PFSK-1 (cell line): ENCODE measurements at regions not wholly inside any gene's neighbourhood (a gene's known extent, or its start where the extent isn't known, plus 50 kb on each side); places are given as distances from the start of the nearest gene placed in this dataset.

Experiments used
- FOXP2 ChIP-seq: optimal IDR thresholded peaks from 2 replicates; pipeline ENCODE3; 2011; ENCODE audit warnings: borderline replicate concordance, control low read depth, inconsistent platforms; ENCODE audit not compliant: insufficient read depth; ENCODE audit errors: extremely low read length, extremely low read depth
- POLR2AphosphoS5 ChIP-seq: IDR thresholded peaks from 2 replicates; pipeline ENCODE4 v1.6.1; 2012; ENCODE audit warnings: low read depth, mild to moderate bottlenecking, control low read depth, low read length, moderate library complexity
- SIN3A ChIP-seq: IDR thresholded peaks from 2 replicates; pipeline ENCODE4 v1.6.1; 2012; ENCODE audit warnings: mild to moderate bottlenecking, low read length, moderate library complexity, borderline replicate concordance; ENCODE audit not compliant: insufficient read depth
- TAF1 ChIP-seq: IDR thresholded peaks from 2 replicates; pipeline ENCODE4 v1.6.1; 2012; ENCODE audit warnings: low read length, control low read depth, borderline replicate concordance; ENCODE audit not compliant: insufficient read depth
- TF ChIP-seq, protein P1 (sequence below), 2 experiments: IDR thresholded peaks; 2 replicates each; pipeline versions ENCODE4 v1.6.1 to v1.8.0; 2011 to 2012; ENCODE audit warnings: low read depth in 2 of 2, low read length in 2 of 2, control low read depth in 1 of 2, inconsistent platforms in 1 of 2, mild to moderate bottlenecking in 1 of 2, moderate library complexity in 1 of 2; ENCODE audit not compliant: insufficient read depth in 1 of 2

- TF ChIP-seq SIN3A (no peak), TAF1 (no peak), FOXP2 (no peak), POLR2AphosphoS5 (no peak)
- TF ChIP-seq, protein P1, sequence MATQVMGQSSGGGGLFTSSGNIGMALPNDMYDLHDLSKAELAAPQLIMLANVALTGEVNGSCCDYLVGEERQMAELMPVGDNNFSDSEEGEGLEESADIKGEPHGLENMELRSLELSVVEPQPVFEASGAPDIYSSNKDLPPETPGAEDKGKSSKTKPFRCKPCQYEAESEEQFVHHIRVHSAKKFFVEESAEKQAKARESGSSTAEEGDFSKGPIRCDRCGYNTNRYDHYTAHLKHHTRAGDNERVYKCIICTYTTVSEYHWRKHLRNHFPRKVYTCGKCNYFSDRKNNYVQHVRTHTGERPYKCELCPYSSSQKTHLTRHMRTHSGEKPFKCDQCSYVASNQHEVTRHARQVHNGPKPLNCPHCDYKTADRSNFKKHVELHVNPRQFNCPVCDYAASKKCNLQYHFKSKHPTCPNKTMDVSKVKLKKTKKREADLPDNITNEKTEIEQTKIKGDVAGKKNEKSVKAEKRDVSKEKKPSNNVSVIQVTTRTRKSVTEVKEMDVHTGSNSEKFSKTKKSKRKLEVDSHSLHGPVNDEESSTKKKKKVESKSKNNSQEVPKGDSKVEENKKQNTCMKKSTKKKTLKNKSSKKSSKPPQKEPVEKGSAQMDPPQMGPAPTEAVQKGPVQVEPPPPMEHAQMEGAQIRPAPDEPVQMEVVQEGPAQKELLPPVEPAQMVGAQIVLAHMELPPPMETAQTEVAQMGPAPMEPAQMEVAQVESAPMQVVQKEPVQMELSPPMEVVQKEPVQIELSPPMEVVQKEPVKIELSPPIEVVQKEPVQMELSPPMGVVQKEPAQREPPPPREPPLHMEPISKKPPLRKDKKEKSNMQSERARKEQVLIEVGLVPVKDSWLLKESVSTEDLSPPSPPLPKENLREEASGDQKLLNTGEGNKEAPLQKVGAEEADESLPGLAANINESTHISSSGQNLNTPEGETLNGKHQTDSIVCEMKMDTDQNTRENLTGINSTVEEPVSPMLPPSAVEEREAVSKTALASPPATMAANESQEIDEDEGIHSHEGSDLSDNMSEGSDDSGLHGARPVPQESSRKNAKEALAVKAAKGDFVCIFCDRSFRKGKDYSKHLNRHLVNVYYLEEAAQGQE (IDR thresholded peaks at IDR 0.05; ENCODE audit: insufficient read depth in 1 of 2, low read depth in 2 of 2, low read length in 2 of 2): no peak
Observed at GRCh38 chr2:196468394-196468793, 171.1 kb upstream of the CCDC150 start.

- TF ChIP-seq POLR2AphosphoS5: no peak
- TF ChIP-seq SIN3A: no peak
- TF ChIP-seq, protein P1 (IDR thresholded peaks at IDR 0.05; ENCODE audit: insufficient read depth in 1 of 2, low read depth in 2 of 2, low read length in 2 of 2): no peak
- TF ChIP-seq TAF1: no peak
- no peak for TF ChIP-seq FOXP2
Observed at GRCh38 chr2:196473617-196474016, 165.9 kb upstream of the CCDC150 start.

DNA sequence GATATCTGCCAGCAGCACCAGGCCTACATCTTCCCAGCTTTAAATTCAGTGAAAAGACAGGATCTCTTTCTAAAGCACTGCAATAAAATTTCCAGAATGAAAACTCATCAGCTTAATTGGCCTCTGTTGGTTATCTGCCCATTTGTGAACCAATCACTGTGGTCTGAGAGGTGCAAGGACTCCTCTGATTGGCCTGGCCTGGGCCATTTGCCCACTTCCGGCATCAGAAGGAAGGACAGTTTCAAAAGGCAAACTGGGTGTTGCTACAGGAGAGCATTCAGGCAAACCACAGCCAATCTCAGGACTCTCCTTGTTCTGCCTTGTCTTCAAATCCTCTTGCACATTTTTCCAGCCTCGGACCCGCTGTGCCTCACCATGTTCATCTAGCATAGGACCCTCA is 163.9 kb upstream of the CCDC150 start:
- TF ChIP-seq SIN3A (no peak), FOXP2 (no peak), TAF1 (no peak), POLR2AphosphoS5 (no peak)
- TF ChIP-seq, protein P1 (IDR thresholded peaks at IDR 0.05; ENCODE audit: insufficient read depth in 1 of 2, low read depth in 2 of 2, low read length in 2 of 2): no peak

GRCh38 chr2:196478588-196478987 is 160.9 kb upstream of the CCDC150 start:
- TF ChIP-seq, protein P1 (IDR thresholded peaks at IDR 0.05; ENCODE audit: insufficient read depth in 1 of 2, low read depth in 2 of 2, low read length in 2 of 2): no peak
- TF ChIP-seq TAF1 (no peak), SIN3A (no peak), FOXP2 (no peak), POLR2AphosphoS5 (no peak)

- TF ChIP-seq SIN3A: no peak
- no peak for TF ChIP-seq FOXP2
- TF ChIP-seq TAF1: no peak
- no peak for TF ChIP-seq POLR2AphosphoS5
- TF ChIP-seq, protein P1 (IDR thresholded peaks at IDR 0.05; ENCODE audit: insufficient read depth in 1 of 2, low read depth in 2 of 2, low read length in 2 of 2): no peak
Observed at GRCh38 chr2:196479350-196479749, 160.2 kb upstream of the CCDC150 start.
